ENCODE measurements at regions not wholly inside any gene's neighbourhood (a gene's known extent, or its start where the extent isn't known, plus 50 kb on each side); places are given as distances from the start of the nearest gene placed in this dataset.
"Not testable (repeated sequence)": the region's sequence is repeated elsewhere in the genome, so short reads cannot be mapped to it uniquely, and the experiment has no call there.

DNA sequence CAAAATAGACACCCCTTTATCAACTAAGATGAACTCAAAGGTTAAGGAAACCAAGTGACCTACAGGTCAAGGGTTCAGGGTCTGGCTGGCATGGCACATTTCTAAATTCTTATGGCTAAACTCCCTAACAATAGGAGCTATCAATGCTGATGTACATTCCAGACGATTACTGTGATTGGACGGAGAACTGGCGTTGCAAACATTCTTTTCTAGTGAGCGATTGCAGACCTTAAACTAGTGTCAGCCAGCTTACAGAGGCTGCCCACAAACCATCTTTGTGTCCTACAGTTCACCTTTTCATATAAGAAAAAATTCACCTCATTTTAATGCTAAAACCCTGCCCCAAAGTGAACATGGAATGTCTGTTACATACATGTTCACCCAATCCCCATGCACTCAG is 382.9 kb downstream of the MAT2B start:
- DNase-seq, result no peak

GRCh38 chr5:163889369-163889768 is 383.9 kb downstream of the MAT2B start:
- DNase-seq, result no peak

DNA sequence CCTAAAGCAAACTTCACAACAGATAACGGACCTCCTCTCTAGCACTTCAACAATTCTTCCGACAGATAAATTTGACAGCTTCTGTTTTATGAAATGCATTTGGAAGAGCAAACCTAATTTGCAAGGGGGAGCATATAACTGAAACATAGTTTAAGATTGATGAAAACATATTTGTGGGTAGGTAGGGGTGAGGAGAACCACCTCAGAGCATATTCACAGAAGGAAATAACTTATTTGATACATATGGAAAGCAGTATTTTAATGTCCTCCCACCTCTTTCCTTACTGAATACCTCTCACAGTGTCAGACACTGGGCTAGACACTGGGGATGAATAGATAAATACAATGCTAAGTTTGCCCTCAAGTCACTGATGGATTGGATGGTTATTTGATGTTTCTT is 384.8 kb downstream of the MAT2B start:
- no peak for DNase-seq

DNA sequence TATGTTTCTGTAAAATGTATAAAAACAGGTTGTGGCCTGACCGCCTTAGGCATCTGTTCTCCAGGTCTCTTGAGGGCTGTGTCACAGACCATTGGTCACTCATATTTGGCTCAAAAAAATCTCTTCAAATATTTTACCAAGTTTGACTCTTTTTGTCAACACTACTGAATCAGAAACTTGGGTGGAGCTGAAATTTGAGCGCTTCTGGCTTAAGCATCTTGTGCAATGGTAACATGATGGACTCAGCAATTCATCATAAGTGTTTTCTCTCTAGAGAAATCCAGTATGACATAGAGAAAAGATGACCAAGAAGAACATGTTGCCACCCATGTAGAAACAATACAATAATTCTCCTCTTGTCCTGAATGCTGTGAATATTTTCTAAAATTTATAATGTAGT is 387.9 kb downstream of the MAT2B start:
- no peak for DNase-seq

GRCh38 chr5:163894645-163895044 is 389.2 kb downstream of the MAT2B start:
- no peak for DNase-seq

GRCh38 chr5:163898873-163899272 is 393.5 kb downstream of the MAT2B start:
- no peak for DNase-seq

- not testable (repeated sequence) for DNase-seq
These were observed 402.4 kb downstream of the MAT2B start for GRCh38 chr5:163907783-163908182.

DNA sequence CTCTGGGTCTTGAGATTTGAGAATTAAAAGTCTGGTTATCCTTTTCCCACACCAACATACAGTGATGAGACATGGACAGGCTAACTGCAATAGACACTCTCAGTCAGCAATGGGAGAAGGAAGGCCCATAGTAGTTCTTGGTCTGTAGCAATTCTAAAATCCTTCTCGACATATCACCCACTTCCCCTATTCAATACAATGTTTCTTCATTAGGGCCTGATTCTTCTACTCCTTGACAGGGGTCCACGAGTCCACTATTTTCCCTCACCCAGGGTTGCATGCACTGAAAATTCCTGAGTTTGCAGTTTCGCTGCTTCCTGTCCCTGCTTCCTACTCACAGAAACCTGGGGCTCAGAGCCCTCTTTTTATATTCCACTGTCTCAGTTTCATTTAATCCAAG is 402.8 kb downstream of the MAT2B start:
- no peak for DNase-seq

- no peak for DNase-seq
These were observed 404.8 kb downstream of the MAT2B start for GRCh38 chr5:163910226-163910625.

GRCh38 chr5:163912046-163912445 is 406.6 kb downstream of the MAT2B start:
- DNase-seq, result peak; percentile 85

- no peak for DNase-seq
These were observed 408.1 kb downstream of the MAT2B start for GRCh38 chr5:163913548-163913947.

GRCh38 chr5:163914910-163915309 is 409.5 kb downstream of the MAT2B start:
- DNase-seq, result peak; percentile 52

DNA sequence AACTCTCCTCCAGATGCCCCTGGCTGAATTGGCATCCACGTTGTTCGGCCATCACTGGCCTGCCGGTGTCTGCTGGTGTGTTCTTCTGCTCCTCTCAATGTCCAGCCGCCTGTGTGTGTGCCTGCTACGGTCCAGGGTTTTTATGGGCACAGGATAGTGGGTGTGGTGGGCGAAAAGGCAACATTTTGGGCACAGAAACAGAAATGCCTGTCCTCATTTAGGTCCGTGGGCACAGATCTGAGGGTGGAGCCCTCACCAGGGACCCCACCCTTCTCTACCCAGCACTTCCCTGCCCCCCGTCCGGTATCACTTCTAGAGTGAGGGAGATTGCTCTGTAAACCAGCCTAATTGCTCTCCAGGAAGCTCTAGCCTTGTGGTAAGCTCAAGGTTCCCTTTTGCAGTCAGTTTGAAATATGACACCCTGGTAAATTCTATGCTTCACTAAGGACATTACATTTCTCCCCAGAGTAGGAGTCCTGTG is 410.1 kb downstream of the MAT2B start:
- DNase-seq, result peak; percentile 39

DNA sequence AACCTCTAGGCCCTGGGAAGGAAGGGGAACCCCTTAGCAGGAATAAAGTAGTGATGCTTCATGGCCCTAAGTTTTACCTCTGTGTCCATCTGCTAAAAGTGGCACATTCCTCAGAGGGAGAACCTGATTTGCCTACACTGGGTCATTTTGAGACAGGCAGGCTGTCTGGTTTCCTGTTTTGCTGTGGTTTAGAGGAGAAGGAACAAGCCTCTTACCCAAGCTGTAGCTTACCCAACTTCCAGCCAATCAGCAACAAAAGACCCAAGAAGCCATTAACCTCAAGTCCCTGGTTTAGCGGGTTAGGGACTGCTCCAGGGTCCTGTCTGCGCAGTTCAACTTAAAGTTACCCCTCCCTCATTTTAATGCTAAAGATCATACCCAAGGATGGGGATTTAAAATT is 411.0 kb downstream of the MAT2B start:
- no peak for DNase-seq

GRCh38 chr5:163916861-163917260 is 411.4 kb downstream of the MAT2B start:
- no peak for DNase-seq

DNA sequence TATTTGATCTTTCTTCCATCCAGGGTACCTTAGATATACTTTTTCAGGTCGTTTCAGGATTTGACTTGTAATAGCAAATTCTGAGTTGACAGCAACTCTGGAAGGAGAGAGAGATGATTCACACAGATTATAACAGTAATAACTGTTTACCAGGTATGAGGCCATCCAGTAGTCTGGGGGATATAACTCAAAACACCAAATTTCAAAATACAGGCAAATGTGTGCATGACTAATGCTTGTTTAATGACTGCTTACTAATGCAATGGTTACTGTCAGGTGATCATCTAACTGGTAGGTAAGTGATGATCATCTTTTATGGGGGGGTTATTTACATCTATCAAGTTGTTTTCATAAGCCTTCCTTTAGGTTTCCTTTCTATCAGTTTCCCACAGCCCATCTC is 412.3 kb downstream of the MAT2B start:
- DNase-seq, result no peak

DNA sequence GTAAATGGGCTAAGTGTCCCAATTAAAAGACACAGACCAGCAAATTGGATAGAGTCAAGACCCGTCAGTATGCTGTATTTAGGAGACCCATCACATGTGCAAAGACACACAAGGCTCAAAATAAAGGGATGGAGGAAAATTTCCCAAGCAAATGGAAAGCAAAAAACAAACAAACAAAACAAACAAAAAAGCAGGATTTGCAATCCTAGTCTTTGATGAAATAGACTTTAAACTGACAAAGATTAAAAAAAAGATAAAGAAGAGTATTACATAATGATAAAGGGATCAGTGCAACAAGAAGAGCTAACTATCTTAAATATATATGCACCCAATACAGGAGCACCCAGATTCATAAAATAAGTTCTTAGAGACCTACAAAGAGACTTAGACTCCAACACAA is 429.6 kb downstream of the MAT2B start:
- not testable (repeated sequence) for DNase-seq

DNA sequence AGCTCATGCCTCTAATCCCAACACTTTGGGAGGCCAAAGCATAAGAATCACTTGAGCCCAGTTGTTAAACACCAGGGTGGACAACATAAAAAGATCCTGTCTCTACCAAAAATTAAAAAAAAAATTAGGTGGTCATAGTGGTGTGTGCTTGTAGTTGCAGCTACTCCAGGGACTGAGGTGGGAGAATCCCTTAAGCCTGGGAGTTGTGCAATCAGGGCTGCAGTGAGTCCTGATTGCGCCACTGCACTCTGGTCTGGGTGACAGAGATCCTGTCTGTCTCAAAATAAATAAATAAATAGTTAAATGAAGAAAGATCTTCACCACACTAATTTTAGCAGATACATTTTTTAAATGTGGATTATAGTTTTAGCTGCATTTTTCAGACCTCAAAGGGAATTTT is 433.2 kb downstream of the MAT2B start:
- DNase-seq, result no peak

DNA sequence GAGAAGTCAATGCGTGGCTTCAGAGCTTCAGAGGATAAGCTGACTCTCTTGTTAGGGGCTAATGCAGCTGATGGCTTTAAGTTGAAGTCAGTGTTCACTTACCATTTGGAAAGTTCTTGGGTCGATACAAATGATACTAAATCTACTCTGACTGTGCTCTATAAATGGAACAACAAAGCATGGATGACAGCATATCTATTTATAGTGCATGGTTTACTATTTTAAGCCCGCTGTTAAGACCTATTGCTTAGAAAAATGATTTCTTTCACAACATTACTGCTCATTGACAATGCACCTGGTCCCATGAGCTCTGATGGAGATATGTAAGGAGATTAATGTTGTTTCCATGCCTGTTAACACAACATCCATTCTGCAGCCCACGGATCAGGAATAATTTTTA is 435.7 kb downstream of the MAT2B start:
- DNase-seq, result no peak

DNA sequence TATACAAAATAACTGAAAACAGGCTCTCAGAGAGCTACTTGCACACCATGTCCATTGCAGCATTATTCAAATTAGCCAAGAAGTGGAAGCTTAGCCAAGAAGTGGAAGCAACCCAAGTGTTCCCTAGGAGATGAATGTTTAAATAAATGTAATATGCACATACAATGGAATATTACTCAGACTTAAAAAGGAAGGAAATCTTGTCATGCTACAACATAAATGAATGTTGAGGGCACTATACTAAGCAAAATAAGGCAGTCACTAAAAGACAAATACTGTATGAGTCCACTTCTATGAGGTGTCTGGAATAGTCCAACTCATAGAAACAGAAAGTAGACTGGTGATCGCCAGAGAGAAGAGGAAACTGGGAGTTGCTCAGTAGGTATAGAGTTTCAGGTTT is 438.1 kb downstream of the MAT2B start:
- DNase-seq, result no peak

GRCh38 chr5:163944738-163945137 is 439.3 kb downstream of the MAT2B start:
- no peak for DNase-seq

GRCh38 chr5:163947848-163948666 is 442.6 kb downstream of the MAT2B start:
- no peak for DNase-seq

- DNase-seq, result no peak
These were observed 444.8 kb downstream of the MAT2B start for GRCh38 chr5:163950248-163950647.

- no peak for DNase-seq
These were observed 445.6 kb downstream of the MAT2B start for GRCh38 chr5:163951069-163951468.

DNA sequence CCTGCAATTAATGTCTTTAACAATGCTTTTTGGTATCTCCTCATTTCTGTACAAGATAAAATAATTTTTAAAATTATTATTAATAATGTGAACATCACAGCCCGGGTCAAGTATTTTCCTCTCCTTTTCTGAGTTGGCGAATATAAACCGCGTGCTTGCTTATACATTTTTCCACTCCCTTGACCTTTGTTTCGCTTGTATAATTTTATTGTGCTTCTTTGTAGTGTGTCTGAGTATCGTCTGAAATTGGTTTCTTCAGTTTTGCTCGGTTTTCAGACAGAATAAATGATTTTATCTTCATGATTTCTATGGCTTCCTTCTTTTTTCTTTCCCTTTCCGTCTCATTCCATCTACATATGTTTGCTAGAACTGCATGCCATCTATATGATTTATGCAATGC is 448.5 kb downstream of the MAT2B start:
- no peak for DNase-seq
